ENCODE measurements at regions not wholly inside any gene's neighbourhood (a gene's known extent, or its start where the extent isn't known, plus 50 kb on each side); places are given as distances from the start of the nearest gene placed in this dataset.

DNA sequence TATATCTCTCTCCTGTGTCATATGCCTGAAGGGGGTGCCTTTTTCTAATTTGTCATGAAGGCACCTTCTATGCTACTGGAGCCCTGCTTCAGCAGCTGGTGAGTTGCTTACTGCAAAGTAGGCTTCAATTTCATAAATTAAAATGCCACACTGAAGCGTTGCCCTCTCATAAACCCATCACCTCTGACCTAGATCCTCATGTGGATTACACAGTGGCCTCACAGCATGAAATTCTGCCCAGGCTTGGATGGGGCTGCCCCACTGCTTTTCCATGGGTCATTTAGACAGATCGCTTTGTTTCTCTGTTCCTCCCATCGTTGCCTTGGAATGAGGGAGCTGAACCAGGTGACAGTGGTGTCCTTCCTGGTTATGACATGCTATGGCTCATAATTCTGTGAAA lies 131.2 kb downstream of the RPL22L1 start:
- no peak overlapping the region for H3K4me3 ChIP-seq (ENCODE audit: low read depth, low read length)
- TF ChIP-seq, protein P1, sequence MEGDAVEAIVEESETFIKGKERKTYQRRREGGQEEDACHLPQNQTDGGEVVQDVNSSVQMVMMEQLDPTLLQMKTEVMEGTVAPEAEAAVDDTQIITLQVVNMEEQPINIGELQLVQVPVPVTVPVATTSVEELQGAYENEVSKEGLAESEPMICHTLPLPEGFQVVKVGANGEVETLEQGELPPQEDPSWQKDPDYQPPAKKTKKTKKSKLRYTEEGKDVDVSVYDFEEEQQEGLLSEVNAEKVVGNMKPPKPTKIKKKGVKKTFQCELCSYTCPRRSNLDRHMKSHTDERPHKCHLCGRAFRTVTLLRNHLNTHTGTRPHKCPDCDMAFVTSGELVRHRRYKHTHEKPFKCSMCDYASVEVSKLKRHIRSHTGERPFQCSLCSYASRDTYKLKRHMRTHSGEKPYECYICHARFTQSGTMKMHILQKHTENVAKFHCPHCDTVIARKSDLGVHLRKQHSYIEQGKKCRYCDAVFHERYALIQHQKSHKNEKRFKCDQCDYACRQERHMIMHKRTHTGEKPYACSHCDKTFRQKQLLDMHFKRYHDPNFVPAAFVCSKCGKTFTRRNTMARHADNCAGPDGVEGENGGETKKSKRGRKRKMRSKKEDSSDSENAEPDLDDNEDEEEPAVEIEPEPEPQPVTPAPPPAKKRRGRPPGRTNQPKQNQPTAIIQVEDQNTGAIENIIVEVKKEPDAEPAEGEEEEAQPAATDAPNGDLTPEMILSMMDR (IDR thresholded peaks at IDR 0.05; ENCODE audit: borderline replicate concordance, insufficient read depth, low read depth, low read length), result no peak

DNA sequence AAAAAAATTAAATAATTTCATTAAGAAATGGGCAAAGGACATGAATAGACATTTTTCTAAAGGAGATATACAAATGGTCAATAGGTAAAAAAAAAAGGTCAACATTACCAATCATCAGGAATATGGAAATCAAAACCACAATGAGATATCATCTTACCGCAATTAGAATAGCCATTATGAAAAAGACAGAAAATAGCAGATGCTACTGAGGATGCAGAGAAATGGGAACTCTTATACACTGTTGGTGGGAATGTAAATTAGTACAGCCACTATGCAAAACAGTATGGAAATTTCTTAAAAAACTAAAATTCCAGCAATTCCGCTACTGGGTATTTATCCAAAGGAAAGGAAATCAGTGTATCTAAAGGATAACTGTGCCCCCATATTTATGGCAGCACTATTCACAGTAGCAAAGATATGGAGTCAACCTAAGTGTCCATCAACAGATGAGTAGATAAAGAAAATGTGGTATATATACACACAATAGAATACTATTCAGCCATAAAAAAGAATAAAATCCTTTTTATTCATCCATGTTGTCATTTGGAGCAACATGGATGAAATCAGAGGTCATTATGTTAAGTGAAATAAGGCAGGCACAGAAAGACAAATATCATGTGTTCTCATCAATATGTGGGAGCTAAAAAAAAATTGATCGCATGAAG lies 132.4 kb downstream of the RPL22L1 start:
- TF ChIP-seq, protein P1 (IDR thresholded peaks at IDR 0.05; ENCODE audit: borderline replicate concordance, insufficient read depth, low read depth, low read length), result no peak

DNA sequence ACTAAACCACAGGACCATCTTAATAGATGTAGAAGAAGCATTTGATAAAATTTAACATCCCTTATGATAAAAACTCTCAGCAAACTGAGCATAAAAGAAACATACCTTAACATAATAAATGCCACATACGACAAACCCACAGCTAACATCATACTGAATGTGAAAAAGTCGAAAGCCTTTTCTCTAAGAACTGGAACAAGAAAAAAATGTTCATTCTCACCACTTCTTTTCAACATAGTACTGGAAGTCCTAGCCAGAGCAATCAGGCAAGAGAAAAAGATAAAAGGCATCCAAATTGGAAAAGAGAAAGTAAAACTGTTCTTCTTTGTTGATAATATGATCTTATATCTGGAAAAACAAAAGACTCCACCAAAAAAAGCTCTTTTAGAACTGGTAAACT lies 134.2 kb downstream of the RPL22L1 start:
- H3K4me3 ChIP-seq (ENCODE audit: low read depth, low read length), result no peak overlapping the region
- TF ChIP-seq, protein P1 (IDR thresholded peaks at IDR 0.05; ENCODE audit: borderline replicate concordance, insufficient read depth, low read depth, low read length), result no peak

More for the DNA sequence above, 132.4 kb downstream of the RPL22L1 start:
- H3K4me3 ChIP-seq (ENCODE audit: low read depth, low read length), result no peak overlapping the region

DNA sequence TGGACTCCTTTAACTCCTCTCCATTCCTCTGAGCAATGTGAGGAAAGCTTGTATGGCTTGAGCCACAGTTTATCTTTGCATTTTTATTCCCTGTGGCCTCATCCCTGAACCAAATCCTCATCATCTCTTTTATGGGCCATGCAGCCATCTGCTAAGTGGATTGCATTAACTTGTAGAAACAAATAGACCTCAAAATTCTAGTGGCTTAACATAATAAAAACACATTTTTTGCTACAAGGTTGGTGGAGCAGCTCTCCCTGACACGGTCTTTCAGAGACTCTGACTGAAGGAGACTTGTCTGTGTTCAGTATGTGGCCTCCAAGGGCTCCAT lies 135.3 kb downstream of the RPL22L1 start:
- TF ChIP-seq, protein P1 (IDR thresholded peaks at IDR 0.05; ENCODE audit: borderline replicate concordance, insufficient read depth, low read depth, low read length), result no peak
- H3K4me3 ChIP-seq (ENCODE audit: low read depth, low read length), result no peak overlapping the region

DNA sequence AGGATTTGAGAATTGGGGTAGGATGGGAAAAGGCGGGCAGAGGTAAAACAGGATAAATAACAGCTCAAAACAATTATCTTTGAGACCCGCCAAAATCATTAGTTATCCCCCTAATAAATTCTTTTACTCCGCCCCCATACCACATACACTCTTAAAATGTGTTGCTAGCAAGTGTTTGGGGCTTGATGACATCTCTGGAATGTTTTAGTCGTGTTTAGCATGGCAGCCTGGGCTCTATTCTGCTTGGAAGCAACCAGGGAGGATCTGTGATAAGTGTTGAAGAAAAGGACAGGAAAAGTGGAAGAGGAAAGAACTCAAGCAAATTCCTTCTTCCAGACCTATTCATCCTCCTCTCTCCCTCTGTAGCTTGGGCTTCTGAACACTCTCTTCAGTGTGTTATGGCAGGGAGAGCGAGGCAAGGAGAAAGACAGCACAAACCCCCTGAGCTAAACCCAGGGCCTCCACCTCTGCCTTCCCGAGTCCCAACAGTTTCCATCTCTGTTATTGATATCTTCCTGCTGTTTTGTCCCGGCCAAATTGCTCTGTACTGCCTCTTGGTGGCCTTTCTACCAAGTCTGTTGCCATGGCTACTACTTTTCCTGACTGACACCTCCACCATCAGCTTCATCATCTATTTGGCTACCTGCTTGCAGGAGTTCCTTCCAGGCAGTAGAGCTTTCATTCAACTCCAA lies 135.8 kb downstream of the RPL22L1 start:
- TF ChIP-seq, protein P1 (IDR thresholded peaks at IDR 0.05; ENCODE audit: borderline replicate concordance, insufficient read depth, low read depth, low read length), result no peak
- H3K4me3 ChIP-seq (ENCODE audit: low read depth, low read length), result no peak overlapping the region

DNA sequence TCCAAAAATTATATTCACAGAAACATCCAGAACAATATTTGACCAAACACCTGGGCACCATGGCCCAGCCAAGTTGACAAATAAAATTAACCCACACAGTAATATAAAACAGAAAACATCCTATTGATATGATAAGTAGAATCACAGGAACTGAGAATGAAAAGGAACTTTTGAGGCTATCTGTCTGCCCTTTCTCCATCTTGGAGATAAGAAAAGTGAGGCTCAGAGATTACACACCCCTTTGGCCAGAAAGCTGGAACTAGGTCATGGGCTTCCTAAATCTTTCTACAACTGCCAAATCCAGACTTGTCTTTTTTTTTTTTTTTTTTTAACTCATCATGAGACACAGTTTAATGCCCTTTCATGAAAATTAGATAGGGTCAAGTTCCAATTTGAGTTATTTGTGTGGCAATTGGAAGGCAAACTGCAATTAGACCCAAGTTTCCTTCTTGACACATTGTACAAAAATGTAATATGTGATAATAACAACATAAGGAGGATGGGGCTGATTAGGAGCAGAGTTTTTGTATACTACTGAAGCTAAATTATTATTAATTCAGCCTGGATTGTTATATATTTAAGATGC lies 137.2 kb downstream of the RPL22L1 start:
- no peak overlapping the region for H3K4me3 ChIP-seq (ENCODE audit: low read depth, low read length)
- TF ChIP-seq, protein P1 (IDR thresholded peaks at IDR 0.05; ENCODE audit: borderline replicate concordance, insufficient read depth, low read depth, low read length), result no peak

DNA sequence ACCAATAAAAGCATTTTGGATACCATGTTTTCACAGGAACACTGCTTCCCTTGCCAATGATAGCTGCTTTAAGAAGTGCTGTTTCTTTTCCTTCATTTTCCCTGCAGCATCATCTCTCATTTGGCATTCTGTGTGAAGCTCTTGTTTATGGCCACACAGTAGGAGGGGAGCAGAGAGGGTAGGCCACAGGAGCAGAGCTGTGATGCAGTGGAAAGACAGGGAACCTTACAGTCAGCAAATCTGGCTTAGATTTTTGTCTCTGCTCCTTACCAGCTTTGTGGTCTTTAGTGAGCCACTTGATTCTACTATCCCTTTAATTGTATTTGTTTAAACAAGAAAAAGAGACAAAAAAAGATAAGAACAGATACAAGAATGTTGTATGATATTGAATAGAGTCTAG lies 138.7 kb downstream of the RPL22L1 start:
- H3K4me3 ChIP-seq (ENCODE audit: low read depth, low read length), result no peak overlapping the region
- TF ChIP-seq, protein P1 (IDR thresholded peaks at IDR 0.05; ENCODE audit: borderline replicate concordance, insufficient read depth, low read depth, low read length), result no peak
